ENCODE measurements at regions not wholly inside any gene's neighbourhood (a gene's known extent, or its start where the extent isn't known, plus 50 kb on each side); places are given as distances from the start of the nearest gene placed in this dataset.
"Not testable (repeated sequence)": the region's sequence is repeated elsewhere in the genome, so short reads cannot be mapped to it uniquely, and the experiment has no call there.

GRCh38 chr15:95175914-95176658, 944.7 kb downstream of the MCTP2 start:
- Histone ChIP-seq H3K27me3 (ENCODE audit: control insufficient read depth, insufficient read depth, low read length) (no peaks in the 10 kb centered on the region), H3K36me3 (ENCODE audit: control insufficient read depth, insufficient read depth, low read length) (no peaks in the 10 kb centered on the region), H3K27ac (ENCODE audit: low read depth, low read length) (no peak overlapping the region), H3K9ac (ENCODE audit: low read depth, low read length) (no peak overlapping the region), H3K4me3 (ENCODE audit: low read depth, low read length) (no peak overlapping the region), H3K4me1 (ENCODE audit: control insufficient read depth, insufficient read depth, low read length) (no peaks in the 10 kb centered on the region), H3K9me3 (ENCODE audit: control insufficient read depth, insufficient read depth, low read length) (no peaks in the 10 kb centered on the region)

DNA sequence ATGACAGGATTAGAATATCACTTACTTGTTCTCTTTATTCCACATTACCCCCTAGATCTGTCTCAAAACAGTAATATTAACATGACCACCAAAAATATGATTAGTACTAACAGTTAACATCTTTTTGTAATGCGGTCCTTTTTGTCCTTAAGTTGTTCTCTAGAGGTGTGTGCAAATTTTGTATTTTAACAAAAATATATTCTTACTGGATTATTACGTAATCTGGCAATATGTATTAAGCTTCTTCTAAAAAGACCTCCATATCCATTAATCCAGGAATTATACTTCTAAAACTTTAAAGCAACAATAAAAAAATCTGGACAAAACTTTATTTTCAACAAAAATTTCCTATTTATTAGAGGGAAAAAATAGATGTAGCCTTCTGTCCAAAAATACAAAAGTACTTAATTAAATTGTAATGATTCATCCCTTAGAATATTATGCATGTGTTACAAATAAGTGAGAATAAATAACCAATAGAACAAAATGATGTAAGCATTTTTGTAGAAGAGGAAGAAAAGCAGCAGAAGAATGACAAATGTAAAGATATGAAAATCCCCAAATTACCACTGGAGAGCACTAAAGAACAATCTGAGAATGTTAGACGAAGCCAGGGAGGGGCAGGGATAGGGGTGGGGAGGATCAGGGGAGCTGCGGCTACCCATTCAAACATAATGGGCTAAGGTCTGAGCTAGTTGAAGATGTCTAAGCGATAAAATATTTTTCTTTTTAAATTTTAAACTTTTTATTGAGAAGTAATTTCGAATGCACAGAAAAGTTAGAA, 945.6 kb downstream of the MCTP2 start:
- H3K27ac ChIP-seq (ENCODE audit: low read depth, low read length), result no peak overlapping the region
- no peak overlapping the region for H3K9ac ChIP-seq (ENCODE audit: low read depth, low read length)
- H3K4me1 ChIP-seq (ENCODE audit: control insufficient read depth, insufficient read depth, low read length), result no peaks in the 10 kb centered on the region
- H3K4me3 ChIP-seq (ENCODE audit: low read depth, low read length), result no peak overlapping the region
- no peaks in the 10 kb centered on the region for H3K9me3 ChIP-seq (ENCODE audit: control insufficient read depth, insufficient read depth, low read length)
- H3K36me3 ChIP-seq (ENCODE audit: control insufficient read depth, insufficient read depth, low read length), result no peaks in the 10 kb centered on the region
- H3K27me3 ChIP-seq (ENCODE audit: control insufficient read depth, insufficient read depth, low read length), result no peaks in the 10 kb centered on the region

- Histone ChIP-seq H3K36me3 (ENCODE audit: control insufficient read depth, insufficient read depth, low read length) (no peaks in the 10 kb centered on the region), H3K27me3 (ENCODE audit: control insufficient read depth, insufficient read depth, low read length) (no peaks in the 10 kb centered on the region), H3K4me3 (ENCODE audit: low read depth, low read length) (no peak overlapping the region), H3K9me3 (ENCODE audit: control insufficient read depth, insufficient read depth, low read length) (no peaks in the 10 kb centered on the region), H3K27ac (ENCODE audit: low read depth, low read length) (no peak overlapping the region), H3K9ac (ENCODE audit: low read depth, low read length) (no peak overlapping the region), H3K4me1 (ENCODE audit: control insufficient read depth, insufficient read depth, low read length) (no peaks in the 10 kb centered on the region)
These were observed 949.2 kb downstream of the MCTP2 start for GRCh38 chr15:95180530-95180929.

GRCh38 chr15:95182091-95182490, 950.7 kb downstream of the MCTP2 start:
- H3K4me3 ChIP-seq (ENCODE audit: low read depth, low read length), result no peak overlapping the region
- H3K9ac ChIP-seq (ENCODE audit: low read depth, low read length), result no peak overlapping the region
- no peaks in the 10 kb centered on the region for H3K36me3 ChIP-seq (ENCODE audit: control insufficient read depth, insufficient read depth, low read length)
- H3K9me3 ChIP-seq (ENCODE audit: control insufficient read depth, insufficient read depth, low read length), result no peaks in the 10 kb centered on the region
- H3K4me1 ChIP-seq (ENCODE audit: control insufficient read depth, insufficient read depth, low read length), result no peaks in the 10 kb centered on the region
- H3K27ac ChIP-seq (ENCODE audit: low read depth, low read length), result no peak overlapping the region
- no peaks in the 10 kb centered on the region for H3K27me3 ChIP-seq (ENCODE audit: control insufficient read depth, insufficient read depth, low read length)

DNA sequence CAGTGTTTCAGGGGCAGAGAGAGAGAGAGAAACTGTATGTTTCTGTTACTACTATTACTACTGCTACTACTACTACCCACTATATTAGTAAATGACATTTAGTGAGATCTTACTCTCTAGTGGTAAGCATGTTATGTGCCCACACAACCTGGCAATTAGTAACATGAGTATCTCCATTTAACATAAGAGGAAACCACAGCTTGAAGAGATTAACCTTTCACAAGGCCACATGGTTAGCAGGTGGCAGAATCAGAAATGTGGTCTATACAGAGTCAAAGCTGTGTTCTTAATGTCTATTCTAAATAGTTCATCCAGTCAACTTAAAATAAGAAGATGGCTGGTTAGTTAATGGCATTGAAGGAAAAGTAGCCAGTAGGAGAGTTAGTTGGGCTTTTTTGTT, 961.6 kb downstream of the MCTP2 start:
- Histone ChIP-seq H3K27me3 (ENCODE audit: control insufficient read depth, insufficient read depth, low read length) (no peaks in the 10 kb centered on the region), H3K27ac (ENCODE audit: low read depth, low read length) (no peak overlapping the region), H3K4me1 (ENCODE audit: control insufficient read depth, insufficient read depth, low read length) (peaks cover 14% of the 10 kb centered on the region), H3K36me3 (ENCODE audit: control insufficient read depth, insufficient read depth, low read length) (no peaks in the 10 kb centered on the region), H3K4me3 (ENCODE audit: low read depth, low read length) (no peak overlapping the region), H3K9ac (ENCODE audit: low read depth, low read length) (no peak overlapping the region), H3K9me3 (ENCODE audit: control insufficient read depth, insufficient read depth, low read length) (peaks cover 3% of the 10 kb centered on the region; the same call in 1 of the 2 replicates)

DNA sequence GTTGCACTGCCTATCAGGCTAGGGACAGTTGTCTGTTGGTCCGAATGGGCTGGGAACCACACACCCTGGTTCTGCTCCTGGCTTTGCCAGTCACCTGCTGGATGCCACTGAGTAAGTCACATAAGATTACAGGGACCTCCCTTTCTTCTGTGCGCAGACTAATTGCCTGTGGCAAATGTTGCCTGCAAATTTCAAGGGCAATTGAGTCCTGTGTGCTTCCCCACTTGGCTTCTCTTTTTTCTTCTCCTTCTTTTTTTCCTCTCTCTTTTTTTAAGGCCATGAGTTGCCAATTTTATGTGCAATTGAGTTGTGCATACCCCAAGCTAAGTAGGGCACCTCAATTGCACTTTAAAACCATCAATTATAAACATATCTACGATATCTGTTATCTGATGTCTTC, 963.4 kb downstream of the MCTP2 start:
- H3K27me3 ChIP-seq (ENCODE audit: control insufficient read depth, insufficient read depth, low read length), result no peaks in the 10 kb centered on the region
- H3K9ac ChIP-seq (ENCODE audit: low read depth, low read length), result no peak overlapping the region
- H3K27ac ChIP-seq (ENCODE audit: low read depth, low read length), result no peak overlapping the region
- no peaks in the 10 kb centered on the region for H3K36me3 ChIP-seq (ENCODE audit: control insufficient read depth, insufficient read depth, low read length)
- no peak overlapping the region for H3K4me3 ChIP-seq (ENCODE audit: low read depth, low read length)
- peaks cover 14% of the 10 kb centered on the region for H3K4me1 ChIP-seq (ENCODE audit: control insufficient read depth, insufficient read depth, low read length)
- no peaks in the 10 kb centered on the region for H3K9me3 ChIP-seq (ENCODE audit: control insufficient read depth, insufficient read depth, low read length)

GRCh38 chr15:95196176-95196915, 965.0 kb downstream of the MCTP2 start:
- Histone ChIP-seq H3K4me1 (ENCODE audit: control insufficient read depth, insufficient read depth, low read length) (peaks cover 14% of the 10 kb centered on the region), H3K27ac (ENCODE audit: low read depth, low read length) (no peak overlapping the region), H3K36me3 (ENCODE audit: control insufficient read depth, insufficient read depth, low read length) (no peaks in the 10 kb centered on the region), H3K27me3 (ENCODE audit: control insufficient read depth, insufficient read depth, low read length) (no peaks in the 10 kb centered on the region), H3K9ac (ENCODE audit: low read depth, low read length) (no peak overlapping the region), H3K4me3 (ENCODE audit: low read depth, low read length) (no peak overlapping the region), H3K9me3 (ENCODE audit: control insufficient read depth, insufficient read depth, low read length) (no peaks in the 10 kb centered on the region)

- H3K9me3 ChIP-seq (ENCODE audit: control insufficient read depth, insufficient read depth, low read length), result peaks cover 8% of the 10 kb centered on the region; the same call in 1 of the 2 replicates
- H3K4me3 ChIP-seq (ENCODE audit: low read depth, low read length), result no peak overlapping the region
- H3K4me1 ChIP-seq (ENCODE audit: control insufficient read depth, insufficient read depth, low read length), result no peaks in the 10 kb centered on the region
- no peak overlapping the region for H3K27ac ChIP-seq (ENCODE audit: low read depth, low read length)
- no peaks in the 10 kb centered on the region for H3K27me3 ChIP-seq (ENCODE audit: control insufficient read depth, insufficient read depth, low read length)
- no peak overlapping the region for H3K9ac ChIP-seq (ENCODE audit: low read depth, low read length)
- no peaks in the 10 kb centered on the region for H3K36me3 ChIP-seq (ENCODE audit: control insufficient read depth, insufficient read depth, low read length)
These were observed 971.4 kb downstream of the MCTP2 start for GRCh38 chr15:95202569-95203349.

DNA sequence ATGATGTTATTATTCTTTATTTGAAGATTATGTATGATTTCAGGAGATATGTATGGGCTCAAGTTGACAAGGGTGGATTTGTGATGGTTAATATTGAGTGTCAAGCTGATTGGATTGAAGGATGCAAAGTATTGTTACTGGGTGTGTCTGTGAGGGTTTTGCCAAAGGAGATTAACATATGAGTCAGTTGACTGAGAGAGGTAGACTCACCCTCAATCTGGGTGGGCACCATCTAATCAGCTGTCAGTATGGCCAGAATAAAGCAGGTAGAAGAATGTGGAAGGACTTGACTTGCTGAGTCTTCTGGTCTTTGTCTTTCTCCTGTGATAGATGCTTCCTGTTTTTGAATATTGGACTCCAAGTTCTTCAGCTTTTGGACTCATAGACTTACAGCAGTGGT, 973.7 kb downstream of the MCTP2 start:
- Histone ChIP-seq H3K4me1 (ENCODE audit: control insufficient read depth, insufficient read depth, low read length) (no peaks in the 10 kb centered on the region), H3K36me3 (ENCODE audit: control insufficient read depth, insufficient read depth, low read length) (no peaks in the 10 kb centered on the region), H3K9ac (ENCODE audit: low read depth, low read length) (no peak overlapping the region), H3K4me3 (ENCODE audit: low read depth, low read length) (no peak overlapping the region), H3K9me3 (ENCODE audit: control insufficient read depth, insufficient read depth, low read length) (peaks cover 10% of the 10 kb centered on the region; the same call in 1 of the 2 replicates), H3K27ac (ENCODE audit: low read depth, low read length) (no peak overlapping the region), H3K27me3 (ENCODE audit: control insufficient read depth, insufficient read depth, low read length) (no peaks in the 10 kb centered on the region)

- not testable (repeated sequence) for H3K27me3 ChIP-seq (ENCODE audit: control insufficient read depth, insufficient read depth, low read length); H3K9ac ChIP-seq (ENCODE audit: low read depth, low read length); H3K36me3 ChIP-seq (ENCODE audit: control insufficient read depth, insufficient read depth, low read length); H3K4me1 ChIP-seq (ENCODE audit: control insufficient read depth, insufficient read depth, low read length); H3K27ac ChIP-seq (ENCODE audit: low read depth, low read length); H3K4me3 ChIP-seq (ENCODE audit: low read depth, low read length)
- peaks cover 10% of the 10 kb centered on the region; the same call in 1 of the 2 replicates for H3K9me3 ChIP-seq (ENCODE audit: control insufficient read depth, insufficient read depth, low read length)
These were observed 974.5 kb downstream of the MCTP2 start for GRCh38 chr15:95205830-95206229.
